ENCODE measurements at regions not wholly inside any gene's neighbourhood (a gene's known extent, or its start where the extent isn't known, plus 50 kb on each side); places are given as distances from the start of the nearest gene placed in this dataset.
"Not testable (repeated sequence)": the region's sequence is repeated elsewhere in the genome, so short reads cannot be mapped to it uniquely, and the experiment has no call there.

- no peak for TF ChIP-seq POLR2A (IDR thresholded peaks at IDR 0.05)
- no peak for TF ChIP-seq CTCF (IDR thresholded peaks at IDR 0.05)
- no peaks in the 10 kb centered on the region for H3K9me3 ChIP-seq
- no peaks in the 10 kb centered on the region for H3K27me3 ChIP-seq
- no peak overlapping the region for H3K27ac ChIP-seq
- no peak overlapping the region for H3K4me3 ChIP-seq (replicated peaks in 1 of 3)
- intact Hi-C loops (cut with DNase I), result no loop called here
- no peaks in the 10 kb centered on the region for H3K36me3 ChIP-seq
- H3K4me1 ChIP-seq, result no peaks in the 10 kb centered on the region
- no peak for DNase-seq
Measured at GRCh38 chr9:31415164-31415563, 969.3 kb upstream of the ACO1 start.

GRCh38 chr9:31418419-31418818 lies 966.0 kb upstream of the ACO1 start:
- no peaks in the 10 kb centered on the region for H3K36me3 ChIP-seq
- H3K4me1 ChIP-seq, result no peaks in the 10 kb centered on the region
- no peak for DNase-seq
- TF ChIP-seq POLR2A (IDR thresholded peaks at IDR 0.05), result no peak
- TF ChIP-seq CTCF (IDR thresholded peaks at IDR 0.05), result no peak
- 93 to 95% methylated on average over 4 of the region's 4 CpGs for WGBS, 2 donors
- H3K4me3 ChIP-seq (replicated peaks in 1 of 3), result no peak overlapping the region
- H3K9me3 ChIP-seq, result no peaks in the 10 kb centered on the region
- H3K27ac ChIP-seq, result no peak overlapping the region
- H3K27me3 ChIP-seq, result no peaks in the 10 kb centered on the region
- intact Hi-C loops (cut with DNase I), result no loop called here

- H3K4me1 ChIP-seq; H3K36me3 ChIP-seq; H3K9me3 ChIP-seq; DNase-seq; intact Hi-C loops (cut with DNase I); H3K27me3 ChIP-seq; H3K27ac ChIP-seq; H3K4me3 ChIP-seq (replicated peaks in 1 of 3): not testable (repeated sequence)
- 68 to 72% methylated on average over 7 of the region's 7 CpGs for WGBS, 2 donors
Measured at GRCh38 chr9:31443630-31444457, 940.6 kb upstream of the ACO1 start.

GRCh38 chr9:31445357-31445756 lies 939.1 kb upstream of the ACO1 start:
- Histone ChIP-seq H3K27me3 (no peaks in the 10 kb centered on the region), H3K9me3 (no peaks in the 10 kb centered on the region), H3K4me3 (replicated peaks in 1 of 3) (no peak overlapping the region), H3K36me3 (no peaks in the 10 kb centered on the region), H3K4me1 (no peaks in the 10 kb centered on the region), H3K27ac (no peak overlapping the region)
- DNase-seq, result no peak
- intact Hi-C loops (cut with DNase I), result no loop called here
- no peak for TF ChIP-seq CTCF (IDR thresholded peaks at IDR 0.05)
- no peak for TF ChIP-seq POLR2A (IDR thresholded peaks at IDR 0.05)
- 92 to 94% methylated on average over 1 of the region's 1 CpG for WGBS, 2 donors

GRCh38 chr9:31445960-31446359 lies 938.5 kb upstream of the ACO1 start:
- no peaks in the 10 kb centered on the region for H3K4me1 ChIP-seq
- no peaks in the 10 kb centered on the region for H3K36me3 ChIP-seq
- DNase-seq, result no peak
- intact Hi-C loops (cut with DNase I), result no loop called here
- H3K4me3 ChIP-seq (replicated peaks in 1 of 3), result no peak overlapping the region
- no peaks in the 10 kb centered on the region for H3K27me3 ChIP-seq
- no peaks in the 10 kb centered on the region for H3K9me3 ChIP-seq
- 94% methylated on average over 4 of the region's 4 CpGs for whole genome bisulfite sequencing, 2 donors
- TF ChIP-seq CTCF (IDR thresholded peaks at IDR 0.05) (no peak), POLR2A (IDR thresholded peaks at IDR 0.05) (no peak)
- H3K27ac ChIP-seq, result no peak overlapping the region

Measured in thyroid gland (tissue), 4 donors.